ENCODE measurements at regions not wholly inside any gene's neighbourhood (a gene's known extent, or its start where the extent isn't known, plus 50 kb on each side); places are given as distances from the start of the nearest gene placed in this dataset.

DNA sequence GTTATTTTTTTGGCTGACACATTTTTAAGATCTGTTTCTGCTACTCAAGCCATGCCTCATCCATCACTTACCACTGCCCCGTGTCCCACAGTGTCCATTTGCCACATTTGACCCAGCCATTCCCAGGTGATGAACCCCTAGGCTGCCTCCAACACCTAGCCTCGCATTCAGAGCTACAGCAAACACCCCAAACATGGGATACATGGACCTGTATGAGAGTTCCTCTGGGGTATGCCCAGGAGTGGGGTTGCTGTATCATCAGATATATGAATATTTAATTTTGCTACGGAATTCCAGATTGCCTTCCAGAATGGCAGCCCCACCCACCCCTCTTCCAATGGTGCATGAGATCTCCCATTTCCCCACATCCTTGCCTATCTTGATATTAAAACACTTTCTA, 190.1 kb upstream of the RNF32 start:
- no peak for DNase-seq (ENCODE audit: low read depth)

DNA sequence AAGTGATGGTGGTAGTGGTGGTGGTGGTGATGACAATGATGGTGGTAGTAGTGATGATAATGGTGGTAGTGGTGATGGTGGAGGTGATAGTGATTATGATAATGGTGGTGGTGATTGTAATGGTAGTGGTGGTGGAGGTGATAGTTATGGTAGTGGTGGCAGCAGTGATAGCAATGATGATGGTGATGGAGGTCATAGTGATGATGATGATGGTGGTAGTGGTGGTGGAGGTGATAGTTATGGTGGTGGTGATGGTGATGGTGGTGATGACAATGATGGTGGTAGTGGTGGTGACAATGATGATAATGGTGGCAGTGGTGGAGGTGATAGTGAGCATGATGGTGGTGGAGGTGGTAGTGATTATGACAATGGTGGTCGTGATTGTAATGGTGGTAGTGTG, 191.7 kb upstream of the RNF32 start:
- no peak for DNase-seq (ENCODE audit: low read depth)

DNA sequence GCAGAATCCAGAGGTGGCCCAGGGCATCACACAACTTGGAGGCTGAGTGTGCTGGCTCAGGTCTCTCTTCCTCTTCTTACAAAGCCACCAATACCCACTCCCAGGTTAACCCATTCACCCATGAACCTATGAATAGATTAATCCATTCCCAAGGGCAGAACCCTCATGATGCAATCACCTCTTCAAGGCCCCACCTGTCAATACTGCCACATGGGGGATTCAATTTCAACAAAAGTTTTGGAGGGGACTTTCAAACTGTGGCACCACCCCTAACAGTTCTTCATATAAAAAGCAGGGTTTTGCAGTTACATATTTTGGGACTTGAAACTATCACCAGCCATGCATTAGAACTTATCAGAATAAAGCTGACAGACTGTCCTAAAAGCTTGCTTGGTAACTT, 193.6 kb upstream of the RNF32 start:
- no peak for DNase-seq (ENCODE audit: low read depth)

DNA sequence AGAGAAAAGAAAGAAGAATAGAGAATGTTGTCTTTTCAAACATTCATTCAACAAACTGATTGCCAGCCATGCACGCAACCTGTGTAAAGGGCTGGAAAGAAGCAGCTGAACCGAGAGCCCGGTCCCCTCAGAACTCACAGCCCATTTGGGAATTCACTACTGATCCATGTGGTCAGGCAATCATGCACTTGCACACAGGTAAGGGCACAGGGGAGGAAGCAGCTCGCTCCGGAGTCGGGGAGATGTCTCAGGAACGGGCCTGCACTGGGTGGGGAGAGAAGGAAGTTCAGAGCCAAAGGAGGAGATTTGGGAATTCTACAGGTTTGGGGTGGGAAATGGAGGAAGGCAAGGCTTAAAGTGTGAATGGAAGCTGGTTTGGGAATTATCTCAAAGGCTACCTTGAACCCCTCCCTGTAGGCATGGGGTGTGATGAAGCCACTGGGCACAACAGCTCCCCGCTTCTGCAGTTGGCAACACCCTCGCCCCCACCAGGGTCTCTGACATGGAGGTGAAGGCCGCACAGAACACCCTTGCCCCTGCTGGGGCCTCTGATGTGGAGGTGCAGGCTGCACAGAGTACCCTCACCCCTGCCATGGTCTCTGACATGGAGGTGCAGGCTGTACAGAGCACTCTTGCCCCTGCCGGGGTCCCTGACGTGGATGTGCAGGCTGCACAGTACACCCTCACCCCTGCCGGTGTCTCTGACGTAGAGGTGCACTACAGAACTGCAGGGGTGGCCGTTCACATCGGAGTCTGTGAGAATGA, 194.4 kb upstream of the RNF32 start:
- DNase-seq (ENCODE audit: low read depth) = no peak

DNA sequence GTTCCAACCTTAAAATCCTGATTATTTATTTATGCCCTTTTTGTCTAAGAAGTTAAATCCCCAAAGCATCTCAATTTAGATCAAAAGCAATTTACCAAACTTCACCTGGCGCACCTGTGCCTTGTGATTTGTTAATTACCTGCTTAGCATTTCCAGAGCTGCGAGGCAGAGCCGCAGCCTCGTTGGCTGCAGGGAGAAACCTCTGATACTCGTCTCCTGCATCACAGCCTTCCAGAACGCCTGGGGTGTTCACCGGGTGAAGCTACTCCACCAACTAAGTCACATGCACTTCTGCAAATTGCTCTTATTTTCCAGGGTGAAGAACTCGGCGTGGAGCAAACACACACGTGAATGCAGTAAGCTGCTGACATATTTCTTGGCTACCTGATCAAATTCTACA, 198.1 kb upstream of the RNF32 start:
- DNase-seq (ENCODE audit: low read depth) = no peak

DNA sequence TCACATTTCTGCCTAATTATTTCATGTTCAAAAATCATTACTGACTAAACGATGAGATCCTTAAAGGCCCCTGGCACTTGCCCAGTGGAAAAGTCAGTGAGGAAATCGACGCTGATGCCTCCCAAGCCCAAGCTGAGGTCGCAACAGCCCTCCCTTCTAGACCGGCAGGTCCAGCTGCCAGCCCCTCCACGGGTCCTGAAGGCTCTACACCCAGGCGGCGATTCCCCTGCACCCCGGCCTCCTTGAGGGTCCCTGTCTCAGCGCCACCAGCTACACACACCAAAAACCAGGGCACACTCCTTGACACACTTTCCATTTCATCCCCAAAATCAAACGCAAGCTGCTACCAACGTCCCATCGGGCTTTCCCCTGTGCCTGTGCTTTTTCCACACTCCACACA, 200.1 kb upstream of the RNF32 start:
- no peak for DNase-seq (ENCODE audit: low read depth)

DNA sequence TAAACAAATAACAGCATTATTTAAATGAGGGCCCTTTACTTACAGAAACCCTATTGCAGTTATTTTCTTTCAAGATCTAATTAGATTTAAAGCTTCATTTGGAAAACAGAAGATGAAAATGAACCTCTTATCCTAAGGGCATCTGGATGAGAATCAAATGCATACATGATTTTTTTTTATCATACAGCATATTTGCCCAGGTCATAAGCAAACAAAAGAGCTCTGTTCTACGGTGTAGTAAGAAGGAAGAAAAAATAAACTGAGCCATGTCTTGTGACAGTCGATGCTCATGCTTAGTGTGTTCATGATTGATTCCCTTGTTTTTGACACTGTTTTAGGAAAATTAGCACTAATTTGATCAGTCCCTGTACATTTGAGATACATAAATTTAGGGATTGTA, 202.6 kb upstream of the RNF32 start:
- no peak for DNase-seq (ENCODE audit: low read depth)

DNA sequence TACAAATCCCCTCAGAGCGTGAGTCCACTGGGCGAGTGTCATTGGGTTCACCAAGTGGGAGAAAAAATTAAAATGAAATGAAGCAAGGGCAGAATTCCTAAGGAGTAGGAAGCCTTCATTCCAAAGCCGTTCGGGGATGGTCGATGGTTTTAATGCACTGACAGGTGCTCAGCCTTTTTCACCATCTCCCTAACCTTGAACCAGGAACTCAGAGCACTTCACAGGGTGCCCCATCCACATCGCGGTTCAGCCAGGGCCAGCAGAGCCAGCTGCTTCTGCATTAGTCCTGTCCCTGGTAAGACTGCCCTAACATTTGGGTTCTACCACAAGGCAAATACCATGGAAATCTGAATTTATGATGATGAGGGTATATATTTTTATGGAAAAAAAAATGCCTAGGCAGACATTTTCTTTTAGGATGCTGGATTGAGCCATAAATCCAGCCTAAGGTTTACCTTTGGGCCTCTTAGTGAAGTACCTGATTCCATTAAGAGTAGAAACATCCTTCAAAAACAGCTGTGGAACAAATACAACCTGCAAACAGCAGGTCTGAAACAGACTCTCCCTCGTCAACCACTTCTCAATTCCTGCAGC, 203.5 kb upstream of the RNF32 start:
- DNase-seq (ENCODE audit: low read depth) = no peak

DNA sequence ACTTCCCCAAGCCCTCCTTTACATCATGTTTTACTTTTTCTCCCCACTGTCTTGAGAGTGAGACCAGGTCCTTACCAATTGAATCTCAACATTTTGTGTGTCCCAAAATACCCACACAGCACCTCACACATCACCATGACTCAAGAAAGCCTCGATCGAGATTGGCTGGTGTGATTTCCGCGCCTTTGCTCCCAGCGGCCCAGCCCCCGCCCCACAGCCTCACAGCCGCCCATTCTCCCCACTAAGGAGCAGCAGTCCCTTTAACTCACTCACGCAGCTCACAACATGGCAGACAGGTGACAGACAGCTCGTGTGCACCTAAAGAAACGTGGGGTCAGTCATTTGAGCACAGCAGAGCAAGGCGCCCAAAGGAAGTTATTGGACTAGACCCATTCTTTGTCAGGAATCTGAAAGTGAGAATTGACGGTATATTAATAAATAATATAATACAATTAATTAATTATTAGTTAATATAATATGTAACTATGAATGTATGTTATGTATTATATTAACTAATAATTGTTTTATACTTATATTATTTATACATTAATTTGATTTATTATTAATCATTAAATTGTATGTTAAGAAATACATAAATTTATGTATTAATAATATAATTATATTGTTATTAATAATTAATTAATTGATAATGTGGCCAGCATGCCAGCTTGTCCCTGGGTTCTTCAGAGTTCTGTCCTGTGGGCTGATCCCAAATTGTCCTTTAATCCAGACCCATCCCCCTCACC, 204.9 kb upstream of the RNF32 start:
- no peak for DNase-seq (ENCODE audit: low read depth)

DNA sequence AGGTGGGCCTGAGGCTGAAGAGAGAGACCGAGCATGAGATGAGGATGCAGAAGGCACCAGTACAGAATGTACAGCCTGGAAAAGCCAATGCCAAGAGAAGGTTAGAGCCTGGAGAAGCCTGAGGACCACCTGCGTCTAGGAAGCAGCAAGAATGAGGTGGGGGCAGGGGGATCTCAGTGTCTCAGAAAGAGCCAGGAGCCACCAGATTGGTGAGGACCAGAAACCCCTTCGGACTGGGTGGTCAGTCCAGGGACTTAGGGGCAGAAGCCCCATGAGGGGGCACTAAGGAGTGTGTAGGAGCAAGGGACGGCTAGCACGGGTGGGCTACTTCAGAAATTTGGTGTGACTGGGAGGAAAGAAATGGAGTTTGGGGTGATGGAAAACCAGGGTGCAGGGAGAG, 205.9 kb upstream of the RNF32 start:
- no peak for DNase-seq (ENCODE audit: low read depth)

DNA sequence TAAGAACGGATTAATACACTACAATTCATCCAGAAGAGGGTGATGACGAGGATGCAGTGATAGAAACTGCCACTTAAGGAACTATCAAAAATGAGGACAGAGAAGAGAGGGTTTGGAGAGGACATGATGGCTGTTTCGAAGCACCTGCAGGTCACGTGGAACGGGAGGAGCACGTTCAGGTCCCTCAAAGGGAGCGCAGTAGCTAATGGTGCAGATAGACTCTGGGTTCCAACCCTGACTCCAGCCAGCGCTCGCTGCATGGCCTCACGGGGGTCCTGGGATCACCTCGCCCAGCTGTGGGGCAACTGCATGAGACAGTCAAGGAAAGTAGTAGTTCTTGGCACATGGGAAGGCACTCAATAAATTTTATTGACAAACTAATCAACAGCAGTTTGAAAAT, 208.6 kb upstream of the RNF32 start:
- no peak for DNase-seq (ENCODE audit: low read depth)

DNA sequence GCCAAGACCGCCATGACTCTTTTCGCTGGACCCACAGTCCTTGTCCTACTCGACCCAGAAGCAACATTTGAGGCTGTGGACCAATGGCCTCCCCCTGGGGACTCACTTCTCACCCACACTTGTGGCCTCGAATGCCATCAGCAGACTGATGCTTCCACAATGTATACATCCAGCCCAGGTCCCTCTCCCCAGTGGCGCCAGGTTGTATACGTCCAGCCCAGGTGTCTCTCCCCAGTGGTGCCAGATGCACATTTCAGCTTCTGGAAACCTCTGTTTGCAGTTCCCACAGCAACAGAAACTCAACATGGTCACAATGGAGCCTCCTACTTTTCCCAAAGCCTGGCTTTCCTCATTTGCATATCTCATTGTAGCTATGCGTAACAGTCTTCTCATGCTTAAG, 210.5 kb upstream of the RNF32 start:
- no peak for DNase-seq (ENCODE audit: low read depth)

DNA sequence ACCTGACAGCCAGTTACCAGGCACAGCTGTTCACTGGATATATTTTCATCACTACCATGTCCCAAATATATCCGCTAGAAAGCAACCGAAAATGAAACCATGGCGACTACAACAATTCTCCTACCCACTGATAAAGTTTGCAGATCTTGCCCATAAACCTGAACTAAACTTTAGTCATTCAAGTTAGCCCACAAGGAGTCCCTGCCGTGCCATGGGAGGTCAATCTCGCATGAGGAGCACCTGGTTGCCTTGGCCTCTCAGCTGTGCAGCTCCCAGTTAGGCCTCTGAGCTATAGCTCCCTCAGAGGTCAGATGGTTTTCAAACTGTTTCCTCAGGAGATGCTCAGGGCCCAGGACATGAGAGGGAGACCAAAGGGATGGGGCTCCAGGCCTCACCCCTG, 211.1 kb upstream of the RNF32 start:
- no peak for DNase-seq (ENCODE audit: low read depth)

DNA sequence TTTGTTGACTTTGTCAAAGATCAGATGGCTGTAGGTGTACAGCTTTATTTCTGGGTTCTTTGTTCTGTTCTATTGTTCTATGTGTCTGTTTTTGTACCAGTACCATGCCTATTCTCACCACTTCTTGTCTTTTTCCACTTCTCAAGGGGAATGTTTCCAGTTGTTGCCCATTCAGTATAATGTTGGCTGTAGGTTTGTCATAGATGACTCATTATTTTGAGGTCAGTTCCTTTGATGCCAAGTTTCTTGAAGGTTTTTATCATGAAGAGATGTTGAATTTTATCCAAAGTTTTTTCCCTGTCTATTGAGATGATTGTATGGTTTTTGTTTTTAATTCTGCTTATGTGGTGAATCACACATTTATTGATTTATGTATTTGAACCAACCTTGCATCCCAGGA, 216.7 kb upstream of the RNF32 start:
- DNase-seq (ENCODE audit: low read depth) = no peak

DNA sequence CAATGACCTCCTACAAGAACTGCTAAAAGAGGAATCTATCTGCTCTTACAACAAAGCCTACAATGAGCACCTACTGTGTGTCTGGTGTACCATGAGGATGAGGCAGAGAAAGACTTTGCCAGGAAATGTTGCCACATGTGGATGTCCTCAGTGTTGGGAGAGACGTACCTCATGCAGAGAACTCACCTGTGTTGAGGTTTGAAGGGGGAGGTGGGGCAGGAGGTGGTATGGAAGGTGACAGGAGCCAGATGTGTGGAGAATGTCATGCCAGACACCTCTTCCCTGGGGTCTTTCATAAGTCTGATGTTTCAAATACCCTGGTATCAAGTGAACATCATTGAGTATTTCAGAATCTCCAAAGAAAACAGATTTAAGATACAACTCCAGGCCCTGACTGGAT, 220.1 kb upstream of the RNF32 start:
- no peak for DNase-seq (ENCODE audit: low read depth)

DNA sequence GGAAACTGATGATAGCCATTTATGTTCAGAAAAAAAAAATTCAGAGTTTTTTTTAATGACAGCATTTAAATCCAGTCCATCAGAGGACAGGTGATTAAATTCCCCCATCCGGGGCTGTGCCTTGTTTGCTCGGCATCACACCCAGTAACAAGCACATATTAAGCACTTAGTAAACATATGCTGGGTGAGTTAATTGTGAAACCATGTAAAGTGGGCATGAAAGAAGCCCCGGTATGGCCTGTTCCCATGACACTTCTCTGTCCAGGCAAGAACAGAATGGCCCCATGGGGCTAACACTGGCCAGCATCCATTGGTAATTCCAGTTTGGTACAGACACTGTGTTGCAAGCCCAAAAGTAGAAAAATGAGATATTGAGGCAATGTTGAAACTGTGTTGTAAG, 220.8 kb upstream of the RNF32 start:
- no peak for DNase-seq (ENCODE audit: low read depth)

DNA sequence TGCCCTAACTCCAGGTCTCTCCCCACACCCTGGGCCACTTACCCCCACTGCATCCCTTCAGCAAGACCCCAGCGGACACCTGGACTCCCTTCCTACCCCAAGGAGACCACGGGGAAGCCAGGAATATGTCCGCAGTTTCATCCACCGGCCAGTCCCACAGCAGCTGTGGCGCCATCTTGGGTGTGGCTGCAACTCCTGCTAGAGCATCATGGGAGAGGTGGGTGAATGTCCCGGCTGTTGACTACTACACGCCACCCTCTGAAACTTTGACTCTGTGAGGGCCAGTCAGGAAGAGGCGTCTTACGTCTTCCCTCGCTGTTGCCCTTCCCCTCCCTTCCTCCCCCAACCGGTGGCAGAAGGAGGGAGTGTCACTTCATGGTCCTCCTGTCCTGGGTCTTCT, 238.3 kb upstream of the RNF32 start:
- DNase-seq (ENCODE audit: low read depth) = no peak

DNA sequence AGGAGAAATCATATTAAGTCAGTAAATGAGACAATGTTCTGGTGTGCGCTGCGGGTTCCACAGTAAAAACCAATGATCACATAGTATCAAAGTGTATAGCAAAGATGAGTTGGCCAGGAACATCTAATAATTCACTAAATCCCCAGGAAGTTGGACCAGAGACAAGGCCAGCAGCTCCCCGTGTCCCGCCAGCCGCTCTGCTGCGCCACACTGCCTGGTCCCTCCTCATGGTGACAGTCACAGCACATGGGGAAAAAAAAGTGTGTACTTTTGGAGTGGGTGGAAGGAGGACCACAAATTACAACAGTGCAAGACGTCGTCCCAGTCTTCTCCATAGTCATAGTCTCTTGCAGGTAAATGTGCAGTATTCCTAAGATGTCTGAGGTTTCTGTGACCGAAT, 239.0 kb upstream of the RNF32 start:
- no peak for DNase-seq (ENCODE audit: low read depth)

DNA sequence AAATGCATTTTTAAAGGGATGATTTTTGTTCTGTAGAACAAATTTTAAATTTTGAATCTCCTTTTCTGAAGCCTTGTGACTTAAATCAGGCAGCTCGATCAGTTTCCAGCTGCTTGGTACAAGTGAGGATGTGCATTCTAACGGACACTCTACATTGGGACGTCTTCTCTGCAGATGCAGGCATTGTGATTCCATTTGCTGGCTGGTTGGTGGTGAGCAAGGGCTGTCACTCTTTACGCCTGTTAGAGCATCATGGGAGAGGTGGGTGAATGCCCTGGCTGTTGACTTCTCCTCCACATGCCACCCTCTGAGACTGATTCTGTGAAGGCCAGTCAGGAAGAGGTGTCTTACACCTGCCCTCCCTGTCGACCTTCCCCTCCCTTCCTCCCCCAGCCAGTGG, 240.5 kb upstream of the RNF32 start:
- no peak for DNase-seq (ENCODE audit: low read depth)

DNA sequence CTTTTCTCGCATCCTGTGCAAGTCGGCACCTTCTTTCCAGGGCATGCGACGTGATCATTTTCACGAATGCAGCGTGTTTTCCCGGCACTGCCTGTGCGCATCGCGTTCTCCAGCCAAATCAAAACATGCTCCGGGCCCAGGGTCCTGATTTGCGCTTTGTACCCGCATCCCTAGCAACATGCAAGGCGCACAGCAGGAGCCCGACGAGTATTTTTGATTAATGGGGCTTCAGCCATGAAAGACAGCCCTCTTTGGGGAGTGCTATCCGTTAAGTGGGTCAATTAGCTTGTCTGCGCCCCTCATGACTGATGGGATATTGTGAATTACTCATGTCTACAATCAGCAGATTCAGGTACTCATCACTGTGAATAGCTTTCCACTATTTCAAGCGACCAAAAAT, 243.3 kb upstream of the RNF32 start:
- no peak for DNase-seq (ENCODE audit: low read depth)

DNA sequence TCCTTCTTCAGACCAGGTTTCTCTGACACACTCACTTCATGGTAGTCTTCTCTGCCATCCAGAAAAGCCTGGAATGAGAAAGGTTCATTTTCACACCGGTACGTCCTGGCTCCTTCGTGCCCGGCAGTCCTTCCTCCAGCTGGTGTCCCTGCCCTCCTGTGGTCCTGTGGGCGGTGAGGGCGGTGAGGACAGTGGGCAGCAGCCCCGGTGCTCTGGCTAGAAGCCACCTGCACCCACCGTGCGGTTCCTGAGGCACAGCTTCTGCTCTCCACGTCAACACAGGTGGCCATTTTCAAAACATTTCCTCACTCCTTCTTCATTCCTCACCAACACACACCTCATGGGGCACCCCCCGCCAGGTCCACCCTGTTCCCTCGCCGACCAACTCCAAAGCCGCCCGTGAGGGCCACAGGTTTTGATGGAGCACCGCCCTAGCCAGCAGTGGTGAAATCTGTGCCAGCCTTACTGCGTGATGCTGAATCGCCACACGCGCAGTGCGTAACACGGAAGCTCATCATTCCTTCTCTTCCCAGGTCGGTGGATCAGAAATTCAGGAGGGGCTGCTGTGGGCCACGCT, 251.4 kb upstream of the RNF32 start:
- DNase-seq (ENCODE audit: low read depth) = no peak

DNA sequence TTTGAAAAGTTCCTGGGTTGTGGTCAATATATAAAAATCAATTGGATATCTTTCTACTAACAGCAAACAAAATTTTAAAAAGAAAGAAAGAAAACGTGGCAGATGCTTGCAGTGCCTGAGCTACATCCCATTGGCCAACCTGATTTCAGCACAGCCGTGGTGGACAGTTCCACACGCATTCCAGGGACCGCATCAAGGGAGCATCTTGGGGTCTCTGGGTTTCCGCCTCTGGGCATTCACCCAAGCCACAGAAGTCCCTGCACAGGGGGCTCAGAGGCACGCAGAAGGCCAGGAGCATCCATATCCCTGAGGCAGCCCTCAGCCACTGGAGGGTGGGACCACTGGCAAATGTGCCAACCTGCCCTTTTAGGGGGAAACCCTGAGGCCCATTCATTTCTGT, 254.5 kb upstream of the RNF32 start:
- no peak for DNase-seq (ENCODE audit: low read depth)

DNA sequence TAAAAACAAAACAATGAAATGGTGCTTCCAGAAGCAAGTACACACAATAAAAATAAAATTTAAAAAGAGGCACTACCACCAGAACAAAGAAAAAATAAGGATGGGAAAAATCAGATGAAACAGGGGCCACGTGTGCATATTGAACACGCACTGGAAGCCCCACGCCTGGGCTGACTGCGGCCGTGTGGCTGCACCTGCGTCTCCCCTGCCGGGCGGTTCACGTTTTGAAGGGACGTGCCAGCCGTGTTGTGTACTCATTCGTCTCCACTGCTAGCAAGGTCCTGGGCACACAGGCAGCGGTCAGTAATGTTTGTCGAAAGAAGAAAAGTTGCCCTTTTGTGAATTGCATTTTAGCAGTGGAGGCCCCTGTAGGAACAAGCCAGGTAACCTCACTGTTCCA, 255.9 kb upstream of the RNF32 start:
- DNase-seq (ENCODE audit: low read depth) = no peak

Data from EH (cell line).